ENCODE measurements at regions not wholly inside any gene's neighbourhood (a gene's known extent, or its start where the extent isn't known, plus 50 kb on each side); places are given as distances from the start of the nearest gene placed in this dataset.

DNA sequence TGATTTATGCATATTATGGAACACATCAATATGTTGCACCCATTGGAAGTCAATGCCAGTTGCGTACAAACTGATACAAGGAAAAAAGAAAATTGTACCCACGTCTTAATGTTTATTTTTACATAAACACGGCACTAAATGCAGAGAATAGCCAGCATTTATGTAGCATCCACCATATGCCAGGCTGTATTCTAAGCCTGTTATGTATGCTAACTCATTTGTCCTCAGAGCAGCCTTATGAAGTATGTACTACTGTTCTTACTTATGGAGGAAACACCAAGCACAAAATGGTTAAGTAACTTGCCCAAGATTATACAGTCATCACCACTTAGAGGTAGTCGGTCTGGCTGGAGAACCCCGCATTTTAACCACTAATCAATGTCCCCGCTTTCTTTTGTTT, 837.9 kb upstream of the RBFOX1 start:
- TF ChIP-seq, protein P1, sequence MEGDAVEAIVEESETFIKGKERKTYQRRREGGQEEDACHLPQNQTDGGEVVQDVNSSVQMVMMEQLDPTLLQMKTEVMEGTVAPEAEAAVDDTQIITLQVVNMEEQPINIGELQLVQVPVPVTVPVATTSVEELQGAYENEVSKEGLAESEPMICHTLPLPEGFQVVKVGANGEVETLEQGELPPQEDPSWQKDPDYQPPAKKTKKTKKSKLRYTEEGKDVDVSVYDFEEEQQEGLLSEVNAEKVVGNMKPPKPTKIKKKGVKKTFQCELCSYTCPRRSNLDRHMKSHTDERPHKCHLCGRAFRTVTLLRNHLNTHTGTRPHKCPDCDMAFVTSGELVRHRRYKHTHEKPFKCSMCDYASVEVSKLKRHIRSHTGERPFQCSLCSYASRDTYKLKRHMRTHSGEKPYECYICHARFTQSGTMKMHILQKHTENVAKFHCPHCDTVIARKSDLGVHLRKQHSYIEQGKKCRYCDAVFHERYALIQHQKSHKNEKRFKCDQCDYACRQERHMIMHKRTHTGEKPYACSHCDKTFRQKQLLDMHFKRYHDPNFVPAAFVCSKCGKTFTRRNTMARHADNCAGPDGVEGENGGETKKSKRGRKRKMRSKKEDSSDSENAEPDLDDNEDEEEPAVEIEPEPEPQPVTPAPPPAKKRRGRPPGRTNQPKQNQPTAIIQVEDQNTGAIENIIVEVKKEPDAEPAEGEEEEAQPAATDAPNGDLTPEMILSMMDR (IDR thresholded peaks at IDR 0.05): no peak
- no peak for TF ChIP-seq POLR2A (IDR thresholded peaks at IDR 0.05)

Data from heart left ventricle (tissue), 13 donors.